ENCODE measurements at regions not wholly inside any gene's neighbourhood (a gene's known extent, or its start where the extent isn't known, plus 50 kb on each side); places are given as distances from the start of the nearest gene placed in this dataset.

- H3K9me3 ChIP-seq (ENCODE audit: low read length) = no peaks in the 10 kb centered on the region; the same call in 1 of the 2 replicates
- no peak overlapping the region for H3K27ac ChIP-seq (ENCODE audit: extremely low read length, insufficient read depth, low read length)
- no peaks in the 10 kb centered on the region for H3K4me1 ChIP-seq (ENCODE audit: insufficient read depth, low read length)
- ChIA-PET CTCF (ENCODE audit: low intra/inter-chr PET ratio, low total read pairs) (no interaction called here), POLR2A (no interaction called here)
- no peaks in the 10 kb centered on the region; a peak in 1 of 5 replicates for H3K27me3 ChIP-seq (ENCODE audit: control insufficient read depth in 1 of 2, insufficient read depth in 2 of 2, low read length in 2 of 2)
- H4K20me1 ChIP-seq (ENCODE audit: insufficient read depth, low read length) = no peaks in the 10 kb centered on the region
- TF ChIP-seq CEBPB (IDR thresholded peaks at IDR 0.05; ENCODE audit: borderline replicate concordance, low read depth, low read length) = peak; percentile 12; the same call in 1 of the 2 replicates
- TF ChIP-seq ZNF296 (CRISPR knock-in tag; conservative IDR thresholded peaks at IDR 0.05) = no peak
- H3K4me3 ChIP-seq (replicated peaks in 1 of 3; ENCODE audit: insufficient read depth in 1 of 3, low read depth in 2 of 3, low read length in 3 of 3) = no peak overlapping the region
- no peak overlapping the region for H3K4me2 ChIP-seq (ENCODE audit: low read depth, low read length)
- no peak overlapping the region for H3K9ac ChIP-seq (ENCODE audit: insufficient read depth, low read depth, low read length)
- WGBS (ENCODE audit: low lambda C conversion rate) = 47% methylated on average over 3 of the region's 3 CpGs
- intact Hi-C loops (cut with micrococcal nuclease; ENCODE audit: unreplicated experiment) = no loop called here
- no TSS peak for BruUV-seq (replicated peaks)
- in situ Hi-C loops (cut with HindIII; ENCODE audit: extremely low pct_ligation_motif_present, low pct_unique_long_range_greater_than_20kb) = loop anchor here (25.0 kb wide), 1 partner anchor 687 kb away; no protein-coding TSS in a partner anchor
- FAIRE-seq (no peak), ATAC-seq (no peak), DNase-seq (ENCODE audit: low spot score) (no peak)
- H3K36me3 ChIP-seq (replicated peaks in 1 of 2; ENCODE audit: control insufficient read depth in 1 of 2, insufficient read depth in 2 of 2, low read length in 2 of 2) = no peaks in the 10 kb centered on the region
- H2AFZ ChIP-seq (ENCODE audit: low read length) = no peak overlapping the region
- H3K79me2 ChIP-seq (ENCODE audit: insufficient read depth, low read length) = no peaks in the 10 kb centered on the region
Measured at GRCh38 chr21:35424122-35424521, 375.0 kb upstream of the RUNX1 start.

DNA sequence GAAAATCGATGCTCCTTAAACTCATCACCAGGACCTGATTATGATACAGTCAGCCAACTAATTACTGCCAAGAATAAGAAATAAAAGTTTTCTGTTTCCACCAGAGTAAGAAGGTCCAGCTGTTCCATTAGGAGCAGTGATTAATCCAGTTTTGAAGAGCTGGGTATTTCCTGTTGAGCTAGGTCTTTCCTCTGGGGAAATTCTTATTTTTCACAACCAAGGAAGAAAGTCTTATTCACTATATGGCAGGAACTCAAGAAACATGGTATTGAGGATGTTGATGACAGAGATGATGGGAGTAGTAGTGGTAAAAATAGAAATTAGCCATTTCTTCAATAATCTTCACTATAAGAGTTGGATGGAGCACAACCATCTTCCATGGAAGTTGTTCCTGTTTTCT, 374.6 kb upstream of the RUNX1 start:
- no peak overlapping the region for H3K4me3 ChIP-seq (replicated peaks in 1 of 3; ENCODE audit: insufficient read depth in 1 of 3, low read depth in 2 of 3, low read length in 3 of 3)
- in situ Hi-C loops (cut with HindIII; ENCODE audit: extremely low pct_ligation_motif_present, low pct_unique_long_range_greater_than_20kb) = loop anchor here (25.0 kb wide), 1 partner anchor 686 kb away; no protein-coding TSS in a partner anchor
- no peaks in the 10 kb centered on the region for H3K36me3 ChIP-seq (replicated peaks in 1 of 2; ENCODE audit: control insufficient read depth in 1 of 2, insufficient read depth in 2 of 2, low read length in 2 of 2)
- TF ChIP-seq JUNB (CRISPR knock-in tag; IDR thresholded peaks at IDR 0.05; ENCODE audit: borderline replicate concordance) (no peak), MTA3 (CRISPR knock-in tag; IDR thresholded peaks at IDR 0.05) (no peak), RBM39 (IDR thresholded peaks at IDR 0.05; ENCODE audit: low read depth, low read length, poor library complexity, severe bottlenecking) (no peak), HNRNPK (IDR thresholded peaks at IDR 0.05; ENCODE audit: low read depth, low read length, poor library complexity, severe bottlenecking) (no peak), ZNF354B (CRISPR knock-in tag; IDR thresholded peaks at IDR 0.05) (no peak), U2AF2 (IDR thresholded peaks at IDR 0.05; ENCODE audit: low read depth, low read length) (no peak), GRHL1 (CRISPR knock-in tag; conservative IDR thresholded peaks at IDR 0.05) (no peak), ZNF543 (CRISPR knock-in tag; IDR thresholded peaks at IDR 0.05) (no peak), SP2 (CRISPR knock-in tag; IDR thresholded peaks at IDR 0.05) (no peak), NR3C1 (CRISPR knock-in tag; IDR thresholded peaks at IDR 0.05) (no peak)
- ChIA-PET POLR2A (no interaction called here), CTCF (ENCODE audit: low intra/inter-chr PET ratio, low total read pairs) (no interaction called here)
- H3K79me2 ChIP-seq (ENCODE audit: insufficient read depth, low read length) = no peaks in the 10 kb centered on the region
- no peaks in the 10 kb centered on the region for H4K20me1 ChIP-seq (ENCODE audit: insufficient read depth, low read length)
- no peak overlapping the region for H3K27ac ChIP-seq (ENCODE audit: extremely low read length, insufficient read depth, low read length)
- intact Hi-C loops (cut with micrococcal nuclease; ENCODE audit: unreplicated experiment) = no loop called here
- 0% methylated on average over 1 of the region's 1 CpG for WGBS (ENCODE audit: low lambda C conversion rate)
- H3K9me3 ChIP-seq (ENCODE audit: low read length) = no peaks in the 10 kb centered on the region; the same call in 1 of the 2 replicates
- H3K27me3 ChIP-seq (ENCODE audit: control insufficient read depth in 1 of 2, insufficient read depth in 2 of 2, low read length in 2 of 2) = no peaks in the 10 kb centered on the region; a peak in 1 of 5 replicates
- no peaks in the 10 kb centered on the region for H3K4me1 ChIP-seq (ENCODE audit: insufficient read depth, low read length)
- no peak overlapping the region for H3K4me2 ChIP-seq (ENCODE audit: low read depth, low read length)
- H2AFZ ChIP-seq (ENCODE audit: low read length) = no peak overlapping the region
- FAIRE-seq (no peak), ATAC-seq (no peak), DNase-seq (ENCODE audit: low spot score) (no peak)
- H3K9ac ChIP-seq (ENCODE audit: insufficient read depth, low read depth, low read length) = no peak overlapping the region
- BruUV-seq (replicated peaks) = no TSS peak

All from HepG2 (cell line).